GM12865 (cell line): ENCODE measurements at regions not wholly inside any gene's neighbourhood (a gene's known extent, or its start where the extent isn't known, plus 50 kb on each side); places are given as distances from the start of the nearest gene placed in this dataset.

ENCODE experiments used
- DNase-seq: peaks from one replicate; pipeline ENCODE4 v3.0.0; 2010; ENCODE audit warnings: low read depth
- H3K4me3 ChIP-seq: 2 replicates; pipeline ENCODE4 v1.5.1; 2011; ENCODE audit warnings: mild to moderate bottlenecking, low read depth, low read length, control low read depth
- TF ChIP-seq, protein P1 (sequence below): IDR thresholded peaks from 2 replicates; pipeline ENCODE4 v1.5.1; 2011; ENCODE audit warnings: low read length, control low read depth, low read depth, inconsistent platforms; ENCODE audit not compliant: insufficient read depth; ENCODE audit errors: missing control alignments

DNA sequence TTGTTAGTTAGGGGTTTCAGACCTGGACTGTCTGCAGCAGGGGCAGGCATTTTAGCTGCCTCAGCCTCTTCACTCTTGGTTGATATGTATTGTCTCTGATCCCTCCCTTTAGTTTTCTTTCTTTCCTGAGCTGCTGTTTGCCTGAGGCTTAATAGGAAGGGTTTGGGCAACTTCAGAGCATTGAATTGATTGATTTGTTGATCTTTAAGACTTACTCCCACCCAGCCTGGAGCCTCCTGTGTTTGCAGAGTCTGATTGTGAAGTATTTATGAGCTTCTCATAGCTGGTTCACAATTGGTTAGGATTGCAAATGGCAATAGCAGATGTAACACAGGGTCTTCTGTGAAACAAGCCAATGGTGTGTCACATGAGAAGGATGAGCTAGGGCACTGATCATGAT, 671.8 kb upstream of the SEMA6A start:
- H3K4me3 ChIP-seq, result no peak overlapping the region
- TF ChIP-seq, protein P1, sequence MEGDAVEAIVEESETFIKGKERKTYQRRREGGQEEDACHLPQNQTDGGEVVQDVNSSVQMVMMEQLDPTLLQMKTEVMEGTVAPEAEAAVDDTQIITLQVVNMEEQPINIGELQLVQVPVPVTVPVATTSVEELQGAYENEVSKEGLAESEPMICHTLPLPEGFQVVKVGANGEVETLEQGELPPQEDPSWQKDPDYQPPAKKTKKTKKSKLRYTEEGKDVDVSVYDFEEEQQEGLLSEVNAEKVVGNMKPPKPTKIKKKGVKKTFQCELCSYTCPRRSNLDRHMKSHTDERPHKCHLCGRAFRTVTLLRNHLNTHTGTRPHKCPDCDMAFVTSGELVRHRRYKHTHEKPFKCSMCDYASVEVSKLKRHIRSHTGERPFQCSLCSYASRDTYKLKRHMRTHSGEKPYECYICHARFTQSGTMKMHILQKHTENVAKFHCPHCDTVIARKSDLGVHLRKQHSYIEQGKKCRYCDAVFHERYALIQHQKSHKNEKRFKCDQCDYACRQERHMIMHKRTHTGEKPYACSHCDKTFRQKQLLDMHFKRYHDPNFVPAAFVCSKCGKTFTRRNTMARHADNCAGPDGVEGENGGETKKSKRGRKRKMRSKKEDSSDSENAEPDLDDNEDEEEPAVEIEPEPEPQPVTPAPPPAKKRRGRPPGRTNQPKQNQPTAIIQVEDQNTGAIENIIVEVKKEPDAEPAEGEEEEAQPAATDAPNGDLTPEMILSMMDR, result no peak
- no peak for DNase-seq

DNA sequence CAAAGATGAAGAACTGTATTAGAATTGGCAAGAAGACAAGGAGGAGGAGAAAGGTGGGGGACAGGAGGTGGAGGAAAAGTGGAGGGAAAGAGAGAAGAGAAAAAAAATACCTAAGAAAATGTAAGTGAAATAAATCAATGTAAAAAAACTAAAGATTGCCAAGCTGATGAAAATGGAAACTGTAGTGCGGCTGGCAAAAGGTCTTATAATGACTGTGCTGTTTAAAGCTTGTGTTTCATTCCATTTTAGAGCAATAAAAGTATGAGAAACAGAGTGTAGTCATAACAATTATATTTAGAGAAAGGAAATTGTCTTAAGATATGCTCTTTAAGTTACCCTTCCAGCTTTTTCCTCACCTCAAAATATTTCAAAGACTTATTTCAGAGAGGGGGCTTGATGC, 670.5 kb upstream of the SEMA6A start:
- no peak overlapping the region for H3K4me3 ChIP-seq
- TF ChIP-seq, protein P1, result no peak
- peak; percentile 28 for DNase-seq

DNA sequence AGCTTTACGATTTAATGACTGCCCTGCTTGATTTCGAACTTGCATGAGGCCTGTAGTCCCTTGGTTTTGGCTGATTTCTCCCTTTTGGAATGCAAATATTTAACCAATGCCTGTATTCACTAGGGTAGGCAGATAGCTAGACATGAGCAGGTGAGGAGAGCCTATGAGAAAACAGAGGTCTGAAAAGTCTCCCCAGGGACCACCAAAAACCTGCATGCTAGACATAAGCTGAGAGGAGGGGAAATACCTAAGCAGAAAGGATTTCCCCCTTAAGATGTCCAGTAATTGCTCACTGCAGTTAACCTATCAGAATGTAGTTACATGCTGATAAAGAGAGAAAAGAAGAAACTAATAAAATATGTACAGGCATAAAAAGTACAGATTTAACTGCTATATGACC, 667.4 kb upstream of the SEMA6A start:
- DNase-seq, result peak; percentile 23
- TF ChIP-seq, protein P1, result no peak
- H3K4me3 ChIP-seq, result no peak overlapping the region

DNA sequence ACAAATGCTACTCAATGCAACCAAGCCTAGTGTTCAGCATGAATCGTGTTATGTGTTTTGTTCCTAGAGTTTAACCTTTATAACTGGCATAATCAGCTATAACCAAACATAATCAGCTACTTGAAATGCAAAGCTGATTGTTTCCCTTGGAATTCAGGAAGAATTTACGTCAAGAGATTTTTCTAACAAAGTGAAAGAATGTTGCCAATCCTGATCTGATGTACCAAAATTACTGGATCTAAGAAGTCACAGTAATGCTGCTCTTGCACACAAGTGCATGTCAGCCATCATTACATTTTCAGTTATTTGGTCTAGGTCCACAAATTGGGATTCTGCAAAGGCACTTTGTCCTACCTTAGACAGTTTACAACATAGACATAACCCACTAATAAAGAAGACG, 662.3 kb upstream of the SEMA6A start:
- DNase-seq, result no peak
- H3K4me3 ChIP-seq, result no peak overlapping the region
- TF ChIP-seq, protein P1, result no peak

DNA sequence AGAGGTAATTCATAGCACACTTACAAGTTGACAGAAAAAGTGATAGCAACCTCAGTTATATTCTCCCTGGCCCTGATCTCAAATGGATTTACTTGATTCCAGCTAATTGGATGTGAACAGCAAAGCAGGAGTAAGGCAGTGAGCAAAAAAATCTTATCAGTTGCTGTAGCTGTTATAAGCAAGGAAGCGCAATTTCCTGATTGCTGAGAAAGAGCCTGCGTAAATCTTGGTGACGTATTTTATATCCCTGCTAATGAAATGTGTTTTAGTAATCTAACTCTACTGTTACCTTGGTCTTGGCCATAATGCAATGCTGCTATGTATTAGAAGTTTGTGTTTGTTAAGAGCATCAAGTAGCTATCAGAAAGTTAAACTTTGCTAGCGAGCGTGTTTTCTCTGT, 661.2 kb upstream of the SEMA6A start:
- no peak overlapping the region for H3K4me3 ChIP-seq
- no peak for DNase-seq
- TF ChIP-seq, protein P1, result no peak

DNA sequence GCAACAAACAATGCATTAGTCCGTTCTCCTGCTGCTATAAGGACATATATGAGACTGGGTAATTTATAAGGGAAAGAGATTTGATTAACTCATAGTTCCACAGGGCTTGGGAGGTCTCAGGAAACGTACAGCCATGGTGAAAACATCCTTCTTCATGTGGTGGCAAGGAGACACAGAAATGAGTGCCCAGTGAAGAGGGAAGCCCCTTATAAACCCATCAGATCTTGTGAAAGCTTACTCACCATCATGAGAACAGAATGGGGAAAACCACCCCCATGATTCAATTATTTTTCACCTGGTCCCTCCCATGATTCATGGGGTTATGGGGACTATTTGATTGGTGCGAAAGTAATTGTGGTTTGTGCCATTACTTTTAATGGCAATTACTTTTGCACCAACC, 655.8 kb upstream of the SEMA6A start:
- peak; percentile 9 for DNase-seq
- TF ChIP-seq, protein P1, result no peak
- H3K4me3 ChIP-seq, result no peak overlapping the region

DNA sequence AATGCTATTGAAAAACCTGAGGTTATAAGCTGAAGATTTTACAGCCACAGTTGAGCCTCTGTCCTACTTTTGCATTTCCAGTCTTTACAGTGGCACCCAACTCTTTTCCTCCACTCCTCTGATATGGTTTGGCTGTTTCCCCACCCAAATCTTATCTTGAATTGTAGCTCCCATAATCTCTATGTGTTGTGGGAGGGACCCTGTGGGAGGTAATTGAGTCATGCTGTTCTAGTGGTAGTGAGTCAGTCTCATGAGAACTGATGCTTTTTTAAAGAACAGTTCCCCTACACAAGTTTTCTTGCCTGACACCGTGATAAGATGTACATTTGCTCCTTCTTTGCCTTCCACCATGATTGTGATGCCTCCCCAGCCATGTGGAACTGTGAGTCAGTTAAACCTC, 646.1 kb upstream of the SEMA6A start:
- no peak overlapping the region for H3K4me3 ChIP-seq
- no peak for DNase-seq
- TF ChIP-seq, protein P1, result no peak
